ENCODE measurements at regions not wholly inside any gene's neighbourhood (a gene's known extent, or its start where the extent isn't known, plus 50 kb on each side); places are given as distances from the start of the nearest gene placed in this dataset.

DNA sequence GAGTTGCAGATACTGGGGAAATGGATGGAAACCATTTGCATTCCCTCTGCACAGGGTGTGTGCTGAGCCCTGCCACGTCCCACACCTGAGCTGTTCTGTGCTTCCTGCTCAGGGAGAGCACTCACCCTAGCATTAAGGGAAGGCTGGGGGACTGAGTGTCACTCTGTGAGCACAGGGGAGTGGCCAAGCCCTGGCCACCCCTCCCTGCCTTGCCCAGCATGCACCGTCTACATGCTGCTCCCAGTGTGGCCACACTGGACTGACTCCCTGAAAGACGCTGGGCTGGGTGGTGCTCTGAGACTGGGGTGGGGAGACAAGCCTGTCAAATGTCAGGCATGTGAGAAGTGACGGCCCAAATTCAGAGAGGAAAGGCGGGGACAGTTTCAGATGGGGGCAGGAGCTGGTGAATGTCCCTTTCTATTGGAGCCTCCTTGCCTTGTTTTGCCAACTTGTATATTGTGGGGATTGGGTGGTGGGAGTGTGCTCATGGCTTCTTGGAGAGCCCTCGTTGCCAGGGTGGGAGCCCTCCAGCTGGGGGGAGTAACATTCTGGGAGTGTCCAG, 298.4 kb upstream of the HS6ST1 start:
- TF ChIP-seq, protein P1, sequence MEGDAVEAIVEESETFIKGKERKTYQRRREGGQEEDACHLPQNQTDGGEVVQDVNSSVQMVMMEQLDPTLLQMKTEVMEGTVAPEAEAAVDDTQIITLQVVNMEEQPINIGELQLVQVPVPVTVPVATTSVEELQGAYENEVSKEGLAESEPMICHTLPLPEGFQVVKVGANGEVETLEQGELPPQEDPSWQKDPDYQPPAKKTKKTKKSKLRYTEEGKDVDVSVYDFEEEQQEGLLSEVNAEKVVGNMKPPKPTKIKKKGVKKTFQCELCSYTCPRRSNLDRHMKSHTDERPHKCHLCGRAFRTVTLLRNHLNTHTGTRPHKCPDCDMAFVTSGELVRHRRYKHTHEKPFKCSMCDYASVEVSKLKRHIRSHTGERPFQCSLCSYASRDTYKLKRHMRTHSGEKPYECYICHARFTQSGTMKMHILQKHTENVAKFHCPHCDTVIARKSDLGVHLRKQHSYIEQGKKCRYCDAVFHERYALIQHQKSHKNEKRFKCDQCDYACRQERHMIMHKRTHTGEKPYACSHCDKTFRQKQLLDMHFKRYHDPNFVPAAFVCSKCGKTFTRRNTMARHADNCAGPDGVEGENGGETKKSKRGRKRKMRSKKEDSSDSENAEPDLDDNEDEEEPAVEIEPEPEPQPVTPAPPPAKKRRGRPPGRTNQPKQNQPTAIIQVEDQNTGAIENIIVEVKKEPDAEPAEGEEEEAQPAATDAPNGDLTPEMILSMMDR (IDR thresholded peaks at IDR 0.05; ENCODE audit: low read depth, low read length, poor library complexity, severe bottlenecking) = no peak
- no peak for TF ChIP-seq EZH2phosphoT487 (IDR thresholded peaks at IDR 0.05; ENCODE audit: borderline replicate concordance, low read length)

All from DOHH2 (cell line).